SK-N-SH treated with all-trans-retinoic acid at 6 μM for 48 hours (cell line): ENCODE measurements at regions not wholly inside any gene's neighbourhood (a gene's known extent, or its start where the extent isn't known, plus 50 kb on each side); places are given as distances from the start of the nearest gene placed in this dataset.

Experiments used
- ARNTL ChIP-seq: fragments of 450-650 bp; formaldehyde crosslinking; IDR thresholded peaks from 2 replicates; pipeline ENCODE4 v1.5.0; 2020; ENCODE audit warnings: low read depth, mild to moderate bottlenecking, moderate library complexity, borderline replicate concordance
- CREB5 ChIP-seq: fragments of 250-450 bp; sonication (Bioruptor Pico); IDR thresholded peaks from 2 replicates; pipeline ENCODE4 v1.5.1; 2020; ENCODE audit warnings: low read depth, mild to moderate bottlenecking, moderate library complexity
- CSDC2 ChIP-seq: fragments of 250-450 bp; sonication (Bioruptor Pico); IDR thresholded peaks from 2 replicates; pipeline ENCODE4 v1.5.0; 2020; ENCODE audit warnings: mild to moderate bottlenecking, moderate library complexity
- GLIS3 ChIP-seq: fragments of 250-450 bp; sonication (Bioruptor Pico); IDR thresholded peaks from 2 replicates; pipeline ENCODE4 v1.5.0; 2020; ENCODE audit warnings: mild to moderate bottlenecking, moderate library complexity
- ISL1 ChIP-seq: fragments of 250-450 bp; sonication (Bioruptor Pico); IDR thresholded peaks from 2 replicates; pipeline ENCODE4 v2.1.2; 2022; ENCODE audit warnings: mild to moderate bottlenecking, moderate library complexity
- OSR1 ChIP-seq: fragments of 250-450 bp; sonication (Bioruptor Pico); IDR thresholded peaks from 2 replicates; pipeline ENCODE4 v1.8.0; 2022; ENCODE audit warnings: moderate library complexity, mild to moderate bottlenecking, inconsistent platforms
- ZNF565 ChIP-seq: fragments of 450-650 bp; formaldehyde crosslinking; conservative IDR thresholded peaks from 2 replicates; pipeline ENCODE4 v1.5.0; 2020; ENCODE audit warnings: low read depth, mild to moderate bottlenecking, moderate library complexity
- TF ChIP-seq, protein P1 (sequence below): fragments of 250-450 bp; sonication (Bioruptor Pico); IDR thresholded peaks from 2 replicates; pipeline ENCODE4 v1.8.0; 2020; ENCODE audit warnings: mild to moderate bottlenecking, moderate library complexity, borderline replicate concordance

DNA sequence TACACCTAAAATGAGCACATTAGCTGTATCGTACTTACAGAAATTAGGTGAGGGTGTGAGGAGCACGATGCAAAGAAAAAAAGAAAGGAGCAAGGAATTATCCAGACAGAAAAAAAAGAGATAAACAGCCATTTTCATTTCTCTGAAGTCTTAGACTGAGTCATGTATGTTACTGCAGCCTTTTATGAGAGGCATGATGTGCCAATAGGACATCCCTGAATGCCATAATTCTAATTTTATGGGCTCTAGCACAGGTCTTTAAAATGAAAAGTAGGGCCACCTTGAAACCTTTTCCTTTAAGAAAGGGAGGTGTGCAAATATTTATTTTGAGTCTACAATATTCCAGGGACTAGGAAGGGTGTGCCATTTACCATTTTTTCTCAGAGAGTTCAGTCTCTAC is 74.1 kb upstream of the PTPRD start:
- TF ChIP-seq, protein P1, sequence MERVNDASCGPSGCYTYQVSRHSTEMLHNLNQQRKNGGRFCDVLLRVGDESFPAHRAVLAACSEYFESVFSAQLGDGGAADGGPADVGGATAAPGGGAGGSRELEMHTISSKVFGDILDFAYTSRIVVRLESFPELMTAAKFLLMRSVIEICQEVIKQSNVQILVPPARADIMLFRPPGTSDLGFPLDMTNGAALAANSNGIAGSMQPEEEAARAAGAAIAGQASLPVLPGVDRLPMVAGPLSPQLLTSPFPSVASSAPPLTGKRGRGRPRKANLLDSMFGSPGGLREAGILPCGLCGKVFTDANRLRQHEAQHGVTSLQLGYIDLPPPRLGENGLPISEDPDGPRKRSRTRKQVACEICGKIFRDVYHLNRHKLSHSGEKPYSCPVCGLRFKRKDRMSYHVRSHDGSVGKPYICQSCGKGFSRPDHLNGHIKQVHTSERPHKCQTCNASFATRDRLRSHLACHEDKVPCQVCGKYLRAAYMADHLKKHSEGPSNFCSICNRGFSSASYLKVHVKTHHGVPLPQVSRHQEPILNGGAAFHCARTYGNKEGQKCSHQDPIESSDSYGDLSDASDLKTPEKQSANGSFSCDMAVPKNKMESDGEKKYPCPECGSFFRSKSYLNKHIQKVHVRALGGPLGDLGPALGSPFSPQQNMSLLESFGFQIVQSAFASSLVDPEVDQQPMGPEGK (CRISPR knock-in tag), result no peak
- TF ChIP-seq CREB5 (CRISPR knock-in tag) (no peak), ISL1 (CRISPR knock-in tag) (no peak), OSR1 (no peak), ZNF565 (CRISPR knock-in tag) (no peak), ARNTL (CRISPR knock-in tag) (no peak), GLIS3 (CRISPR knock-in tag) (no peak), CSDC2 (CRISPR knock-in tag) (no peak)
